ENCODE measurements at regions not wholly inside any gene's neighbourhood (a gene's known extent, or its start where the extent isn't known, plus 50 kb on each side); places are given as distances from the start of the nearest gene placed in this dataset.
"Not testable (repeated sequence)": the region's sequence is repeated elsewhere in the genome, so short reads cannot be mapped to it uniquely, and the experiment has no call there.

DNA sequence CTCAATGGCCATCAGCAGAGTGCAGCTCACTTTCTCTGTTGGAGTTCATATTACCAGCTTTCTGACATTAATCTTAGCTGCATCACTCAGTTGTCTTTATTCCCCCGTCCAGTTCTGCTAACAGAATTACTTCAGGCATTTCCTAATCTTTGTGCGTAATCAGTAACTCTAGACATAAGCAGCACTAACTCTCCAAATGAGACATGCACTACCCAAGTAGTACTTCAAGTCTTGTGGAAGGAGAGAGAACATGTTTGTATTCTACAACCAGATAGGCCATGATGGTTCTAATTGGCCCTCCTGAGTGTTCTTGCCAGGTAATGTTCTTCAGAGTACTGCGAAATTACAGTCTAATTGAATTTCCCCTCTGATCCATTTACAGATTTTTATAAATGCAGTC lies 448.5 kb upstream of the RPS6KA3 start:
- no peak for DNase-seq (ENCODE audit: low spot score)

DNA sequence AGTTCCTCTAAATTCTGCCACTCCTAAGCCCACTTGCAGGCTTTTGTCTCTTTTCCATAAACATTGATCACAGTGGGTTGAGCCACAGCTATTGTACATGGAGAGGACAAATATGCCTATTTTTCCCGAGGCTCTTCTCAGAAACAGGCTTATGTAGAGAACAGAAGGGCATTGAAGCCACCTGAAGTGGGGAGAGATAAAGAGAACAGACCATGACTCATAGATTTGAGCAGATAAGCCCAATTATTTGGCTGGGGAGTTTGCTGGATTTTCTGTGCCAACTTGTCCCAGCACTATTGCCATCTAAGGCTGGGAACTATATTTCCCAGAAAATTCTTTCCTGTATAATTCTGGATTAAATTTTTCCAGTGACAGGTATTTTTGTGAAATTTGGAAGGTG lies 446.1 kb upstream of the RPS6KA3 start:
- no peak for DNase-seq (ENCODE audit: low spot score)

DNA sequence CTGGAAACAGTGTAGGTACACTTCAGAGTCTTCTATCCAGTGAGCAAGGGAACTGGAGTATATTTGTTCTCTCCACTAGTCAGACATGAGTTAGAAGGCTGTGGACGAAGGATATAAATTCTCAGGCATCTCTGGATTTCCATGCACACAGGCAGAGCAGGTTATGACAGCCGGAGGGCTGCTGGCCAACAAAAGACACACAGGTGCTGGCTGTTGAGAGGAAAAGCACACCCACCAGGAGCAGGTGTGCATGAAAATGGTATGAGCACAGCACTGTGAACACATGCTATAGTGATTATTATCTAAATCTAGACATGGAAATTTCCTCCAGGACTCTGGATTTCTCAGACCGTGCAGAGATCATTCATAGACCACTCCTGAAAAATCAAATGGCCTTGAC lies 444.7 kb upstream of the RPS6KA3 start:
- no peak for DNase-seq (ENCODE audit: low spot score)

DNA sequence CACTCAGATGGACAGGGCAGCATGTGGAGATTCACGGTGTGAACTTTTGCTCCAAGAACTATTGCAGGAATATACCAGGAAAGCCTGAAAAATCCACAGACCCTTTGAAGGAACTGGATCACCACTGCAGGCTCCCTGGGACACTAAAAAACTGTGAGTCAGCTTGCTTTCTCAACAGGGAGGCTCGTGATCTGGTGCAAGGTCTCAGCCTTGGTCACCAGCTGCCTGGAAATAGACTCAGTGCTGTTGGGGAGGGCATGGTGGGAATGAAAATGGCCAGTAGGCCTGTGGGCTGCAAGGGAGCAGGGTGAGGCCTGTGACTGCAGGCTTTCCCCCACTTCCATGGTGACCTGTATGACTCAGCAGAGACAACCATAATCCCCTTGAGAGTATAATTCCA lies 426.4 kb upstream of the RPS6KA3 start:
- DNase-seq (ENCODE audit: low spot score): no peak

DNA sequence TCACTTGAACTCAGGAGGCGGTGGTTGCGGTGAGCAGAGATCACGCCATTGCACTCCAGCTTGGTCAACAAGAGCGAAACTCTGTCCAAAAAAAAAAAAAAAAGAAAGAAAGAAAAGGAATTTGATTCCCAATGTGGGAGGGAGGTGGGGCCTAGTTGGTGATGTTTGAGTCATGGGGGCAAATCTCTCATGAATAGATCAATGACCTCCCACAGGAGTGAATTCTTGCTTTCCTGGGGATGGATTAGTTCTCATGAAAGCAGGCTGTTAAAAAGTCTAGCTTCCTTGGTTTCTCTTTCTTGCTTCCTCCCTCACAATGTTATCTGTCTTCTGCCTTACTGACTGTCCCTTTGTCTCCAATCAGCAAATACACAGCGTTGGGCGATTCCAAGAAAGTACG lies 419.5 kb upstream of the RPS6KA3 start:
- no peak for DNase-seq (ENCODE audit: low spot score)

DNA sequence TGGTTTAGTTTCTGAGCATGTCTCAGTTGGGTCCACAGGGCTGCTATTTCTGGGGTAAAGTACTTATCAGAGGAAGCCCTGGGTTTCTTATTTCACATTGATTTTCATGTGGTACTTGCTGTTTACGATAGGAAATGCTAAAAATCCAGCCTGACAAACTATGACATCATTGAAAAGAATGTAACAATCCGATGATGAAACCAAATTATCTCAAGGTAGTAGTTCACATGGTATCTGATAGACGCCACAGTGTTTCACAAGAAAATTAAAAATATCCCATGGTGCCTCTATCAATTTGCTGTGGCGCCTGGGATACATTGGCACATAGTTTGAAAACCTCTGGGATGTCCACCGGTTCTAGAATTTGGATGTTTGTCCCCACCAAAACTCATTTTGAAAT lies 418.9 kb upstream of the RPS6KA3 start:
- no peak for DNase-seq (ENCODE audit: low spot score)

DNA sequence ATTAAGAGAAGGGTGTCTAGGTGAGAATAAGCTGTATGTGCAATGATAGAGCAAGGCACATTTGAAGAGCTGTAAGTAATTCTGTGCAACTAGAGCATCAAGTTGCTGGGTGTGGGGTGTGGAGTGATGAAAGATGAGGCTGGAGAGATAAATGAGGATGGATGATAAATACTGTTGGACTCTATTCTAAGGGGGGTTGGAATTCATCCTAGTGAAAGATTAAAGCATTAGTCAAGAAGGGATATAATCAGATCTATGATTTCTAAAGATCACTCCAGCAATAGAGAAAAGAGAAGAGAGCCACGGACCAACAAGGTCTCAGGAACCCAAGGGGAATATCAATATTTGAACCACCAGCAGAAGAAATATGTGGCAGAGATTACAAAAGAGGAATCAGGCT lies 415.0 kb upstream of the RPS6KA3 start:
- DNase-seq (ENCODE audit: low spot score): no peak

DNA sequence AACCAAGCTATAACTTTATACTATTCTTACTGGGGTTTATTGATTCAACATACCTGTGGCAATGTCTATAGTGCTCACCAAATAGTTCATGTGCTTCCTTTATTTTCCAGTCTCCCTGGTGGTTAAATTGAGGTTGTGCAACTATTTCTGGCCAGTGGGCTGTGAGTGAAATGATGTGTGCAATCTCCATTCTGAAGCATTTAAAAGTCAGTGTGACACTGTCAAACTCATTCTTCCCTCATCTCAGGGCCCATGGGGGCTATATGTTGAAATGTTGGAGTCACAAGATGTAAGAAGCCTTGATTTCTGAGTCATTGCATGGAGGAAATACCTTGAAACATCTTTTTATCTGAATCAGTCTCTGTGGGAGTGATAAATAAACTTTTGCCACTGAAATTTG lies 414.3 kb upstream of the RPS6KA3 start:
- DNase-seq (ENCODE audit: low spot score): no peak

DNA sequence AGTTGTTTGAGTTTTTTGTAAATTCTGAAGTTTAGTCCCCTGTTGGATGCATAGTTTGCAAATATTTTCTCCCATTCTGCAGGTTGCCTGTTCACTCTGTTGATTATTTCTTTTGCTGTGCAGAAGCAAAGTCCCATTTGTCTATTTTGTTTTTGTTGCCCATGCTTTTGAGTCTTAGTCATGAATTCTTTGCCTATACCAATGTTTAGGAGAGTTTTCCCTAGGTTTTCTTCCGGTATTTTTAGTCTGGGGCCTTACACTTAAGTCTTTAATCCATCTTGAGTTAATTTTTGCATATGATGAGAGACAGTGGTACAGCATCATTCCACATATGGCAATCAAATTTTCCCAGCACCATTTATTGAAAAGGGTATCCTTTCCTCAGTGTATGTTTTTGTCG lies 405.8 kb upstream of the RPS6KA3 start:
- DNase-seq (ENCODE audit: low spot score): no peak

DNA sequence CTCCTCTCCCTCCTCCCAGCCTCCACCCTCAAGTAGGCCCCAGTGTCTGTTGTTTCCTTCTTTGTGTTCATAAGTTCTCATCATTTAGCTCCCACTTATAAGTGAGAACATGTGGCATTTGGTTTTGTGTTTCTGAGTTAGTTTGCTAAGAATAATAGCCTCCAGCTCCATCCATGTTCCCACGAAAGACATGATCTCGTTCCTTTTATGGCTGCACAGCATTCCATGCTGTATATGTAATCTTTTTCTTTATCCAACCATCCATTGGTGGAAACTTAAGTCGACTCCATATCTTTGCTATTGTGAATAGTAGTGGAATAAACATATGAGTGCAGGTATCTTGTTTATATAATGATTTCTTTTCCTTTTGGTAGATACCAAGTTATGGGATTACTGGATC lies 405.0 kb upstream of the RPS6KA3 start:
- DNase-seq (ENCODE audit: low spot score): not testable (repeated sequence)

DNA sequence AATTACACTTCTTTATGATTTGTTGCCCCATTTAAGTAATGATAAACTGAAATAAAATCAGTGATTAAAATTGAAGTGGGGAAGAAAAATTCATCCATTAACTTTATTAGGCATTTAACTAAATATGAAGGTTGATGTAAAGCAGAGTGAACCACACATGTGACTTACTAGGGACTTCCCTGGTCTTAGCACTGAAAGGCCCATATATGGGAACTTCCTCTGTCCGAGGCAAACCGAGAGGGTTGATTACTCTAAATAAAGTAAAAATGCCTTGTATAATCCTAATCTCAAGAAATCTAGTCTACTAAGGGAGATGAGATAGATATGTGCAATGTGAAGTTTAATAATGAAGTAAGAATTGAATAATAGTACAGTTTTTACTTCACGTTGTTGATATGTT lies 403.9 kb upstream of the RPS6KA3 start:
- no peak for DNase-seq (ENCODE audit: low spot score)

DNA sequence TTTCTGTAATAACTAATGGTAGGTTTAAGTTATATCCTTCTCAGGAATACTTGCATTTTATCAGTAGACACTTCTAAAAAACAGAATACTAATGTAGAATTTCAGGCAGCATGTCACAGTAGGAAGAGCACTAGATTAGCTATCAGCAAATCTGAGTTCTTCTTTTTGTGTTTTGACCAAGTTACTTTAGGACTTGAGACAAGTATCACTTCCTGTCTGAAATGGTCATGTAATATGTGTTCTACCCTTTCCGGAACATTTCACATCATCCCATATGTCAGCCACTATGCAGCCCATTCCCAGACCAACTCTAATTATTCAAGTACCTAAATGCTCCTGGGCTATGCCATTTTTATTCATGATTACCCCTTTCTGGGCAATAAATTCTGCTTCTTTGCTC lies 401.8 kb upstream of the RPS6KA3 start:
- no peak for DNase-seq (ENCODE audit: low spot score)

DNA sequence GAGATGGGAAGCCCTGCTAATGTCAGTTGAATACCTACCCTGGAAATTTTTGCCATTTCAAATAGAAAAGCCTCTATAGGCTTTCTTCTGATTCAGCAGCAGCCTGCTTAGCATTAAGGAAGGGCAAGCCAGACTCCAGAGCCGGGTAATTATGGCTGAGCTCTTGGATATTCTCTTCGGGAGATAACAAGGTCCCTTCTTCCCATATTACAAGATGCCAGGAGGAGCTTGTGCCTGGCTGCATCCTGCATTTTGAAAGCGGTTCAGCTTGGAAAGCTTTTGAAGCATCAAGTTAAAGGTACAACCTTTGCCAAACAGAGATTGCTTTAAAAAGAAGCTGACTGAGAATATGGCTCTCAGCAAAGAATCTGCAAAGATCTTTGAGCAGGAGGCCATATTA lies 399.6 kb upstream of the RPS6KA3 start:
- DNase-seq (ENCODE audit: low spot score): no peak

DNA sequence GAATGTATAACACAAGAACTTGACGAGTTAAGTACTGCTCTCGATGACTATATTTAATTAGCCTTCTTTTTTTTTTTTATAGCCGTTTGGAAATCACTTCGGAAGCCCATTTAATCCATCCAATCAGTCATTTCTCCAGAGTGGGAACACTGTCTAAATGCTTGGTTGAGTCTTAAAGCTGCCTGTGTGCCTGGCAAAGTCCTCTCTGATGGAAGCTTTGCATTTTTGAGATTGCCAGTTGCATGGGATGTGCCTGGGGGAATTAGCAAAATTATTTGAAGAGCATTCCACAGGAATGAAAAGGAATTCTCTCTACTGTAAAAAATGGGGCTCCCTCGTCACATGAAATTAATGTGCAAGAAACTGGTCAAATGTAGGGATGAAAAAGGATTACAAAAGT lies 398.8 kb upstream of the RPS6KA3 start:
- no peak for DNase-seq (ENCODE audit: low spot score)

DNA sequence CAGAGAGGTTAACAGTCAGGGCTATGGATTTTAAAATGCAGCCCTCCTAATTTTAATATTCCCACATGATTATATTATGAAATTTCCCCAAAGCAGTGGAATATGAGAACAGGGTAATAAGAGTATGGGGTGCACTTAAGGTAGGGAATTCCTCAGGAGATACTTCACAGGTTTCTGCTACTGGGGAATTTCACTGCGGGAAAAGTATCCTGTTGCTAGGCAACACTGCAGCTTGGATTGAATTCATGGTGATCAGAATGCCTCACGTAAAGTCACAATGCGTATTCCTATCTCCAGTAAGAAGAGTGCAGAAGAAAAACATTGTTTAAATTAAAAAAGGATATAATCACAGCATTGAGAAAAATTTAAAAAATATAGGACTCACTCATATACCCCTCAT lies 398.1 kb upstream of the RPS6KA3 start:
- DNase-seq (ENCODE audit: low spot score): no peak

DNA sequence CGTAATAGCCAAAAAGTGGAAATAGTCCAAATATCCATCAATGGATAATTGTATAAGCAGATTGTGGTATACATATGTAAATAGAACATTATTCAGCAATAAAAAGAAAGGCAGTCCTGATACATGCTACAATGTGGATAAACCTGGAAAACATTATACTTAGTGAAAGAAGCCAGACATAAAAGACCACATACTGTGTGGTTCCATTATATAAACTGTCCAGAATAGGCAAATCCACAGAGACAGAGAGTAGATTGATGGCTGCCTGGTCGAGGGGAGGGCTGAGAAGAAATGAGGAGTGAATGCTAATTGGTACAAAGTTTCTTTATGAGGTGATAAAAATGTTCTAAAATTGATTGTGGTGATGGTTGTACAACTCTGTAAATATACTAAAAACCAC lies 397.4 kb upstream of the RPS6KA3 start:
- DNase-seq (ENCODE audit: low spot score): no peak

DNA sequence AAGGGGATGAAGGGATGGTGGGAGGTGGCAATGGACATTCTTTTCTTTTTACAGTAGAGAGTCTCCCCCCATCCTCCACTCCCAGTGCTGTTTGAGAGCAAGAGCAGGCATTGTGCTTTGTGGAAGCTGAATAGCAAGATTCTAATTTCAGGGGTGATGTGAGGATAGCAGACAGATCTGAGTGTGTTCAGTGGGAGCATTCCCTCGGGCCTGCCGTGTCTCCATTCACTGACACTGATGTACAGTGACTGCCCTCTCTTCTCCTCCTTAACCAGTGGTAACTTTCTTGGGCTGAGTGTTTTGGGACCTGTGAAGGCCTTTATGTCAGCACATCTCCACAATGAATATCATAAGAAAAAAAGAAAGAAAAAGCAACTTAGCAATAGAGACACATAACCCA lies 396.6 kb upstream of the RPS6KA3 start:
- no peak for DNase-seq (ENCODE audit: low spot score)

DNA sequence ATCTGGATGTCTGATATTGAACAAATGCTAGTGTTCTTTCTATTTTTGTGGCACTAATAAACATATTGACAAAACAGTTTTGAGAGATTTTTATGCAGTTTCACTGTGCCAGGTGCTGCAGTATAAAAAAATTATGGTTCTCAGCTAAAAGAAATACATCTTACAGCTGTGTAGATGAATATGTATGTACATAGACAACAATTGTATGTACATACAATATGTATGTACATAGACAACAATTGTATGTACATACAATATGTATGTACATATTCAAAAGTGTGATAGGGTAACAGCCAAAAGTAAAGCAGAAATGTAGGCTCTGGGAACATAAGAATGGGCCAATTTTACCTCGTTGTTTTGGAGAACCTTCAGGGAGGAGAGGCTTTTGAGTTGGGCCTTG lies 390.0 kb upstream of the RPS6KA3 start:
- no peak for DNase-seq (ENCODE audit: low spot score)

DNA sequence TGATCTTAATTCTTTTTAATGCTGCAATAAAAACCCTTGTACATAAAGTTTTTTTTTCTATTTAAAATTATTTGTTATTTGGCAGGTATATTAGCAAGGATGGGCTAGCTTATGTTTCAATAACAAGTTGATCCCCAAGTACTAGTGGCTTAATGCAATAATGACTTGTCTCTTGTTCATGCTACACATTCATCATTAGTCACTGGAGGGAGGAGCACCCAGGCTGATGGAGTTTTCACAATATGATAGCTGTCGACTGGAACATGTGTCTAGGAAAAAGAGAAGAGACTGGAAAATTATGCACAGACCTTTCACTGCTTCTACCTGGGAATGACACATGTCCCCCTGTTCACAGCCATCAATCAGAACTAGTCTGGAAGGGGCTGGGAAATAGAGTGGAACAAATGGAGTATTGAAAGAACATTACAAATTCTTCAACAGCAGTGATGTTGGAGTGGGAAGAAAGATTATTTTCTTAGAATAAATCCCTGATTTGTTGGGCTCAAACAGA lies 387.9 kb upstream of the RPS6KA3 start:
- no peak for DNase-seq (ENCODE audit: low spot score)

DNA sequence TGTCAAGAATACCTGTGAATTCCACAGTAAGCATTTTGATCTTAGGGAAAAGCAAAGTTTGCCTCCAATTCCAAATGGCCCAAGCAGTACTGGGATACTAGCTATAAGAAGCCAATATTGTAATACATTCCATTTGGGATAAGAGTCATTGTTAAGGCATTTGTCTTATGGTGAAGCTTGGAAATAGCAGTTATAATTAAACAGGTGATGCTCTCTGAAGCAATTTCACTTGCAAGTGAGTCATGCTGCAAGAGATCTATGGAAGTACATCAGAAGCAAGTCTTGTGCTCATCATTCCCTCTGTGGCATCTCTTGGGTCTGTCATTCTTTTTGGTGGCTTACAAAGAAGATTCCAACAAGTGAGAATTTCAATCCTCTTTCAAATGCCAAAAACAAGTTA lies 386.4 kb upstream of the RPS6KA3 start:
- no peak for DNase-seq (ENCODE audit: low spot score)

DNA sequence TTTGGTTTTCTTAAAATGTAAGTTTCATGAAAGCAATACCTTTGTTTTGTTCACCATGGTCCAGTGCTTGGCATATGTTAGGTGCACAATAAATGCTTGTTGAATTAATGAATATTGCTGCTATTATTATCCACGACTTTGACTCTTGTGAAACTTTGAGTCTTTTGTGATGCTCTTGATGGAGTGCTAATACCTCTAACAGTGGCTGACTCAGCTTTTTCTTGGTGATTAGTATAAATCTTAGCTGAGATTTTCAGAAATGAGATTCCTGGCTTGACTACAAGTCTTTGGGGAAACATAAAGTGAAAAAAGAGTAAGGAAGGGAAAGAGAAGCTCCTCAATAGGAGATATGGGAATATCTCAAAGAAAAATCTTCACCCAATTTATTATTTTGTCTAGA lies 375.2 kb upstream of the RPS6KA3 start:
- no peak for DNase-seq (ENCODE audit: low spot score)

DNA sequence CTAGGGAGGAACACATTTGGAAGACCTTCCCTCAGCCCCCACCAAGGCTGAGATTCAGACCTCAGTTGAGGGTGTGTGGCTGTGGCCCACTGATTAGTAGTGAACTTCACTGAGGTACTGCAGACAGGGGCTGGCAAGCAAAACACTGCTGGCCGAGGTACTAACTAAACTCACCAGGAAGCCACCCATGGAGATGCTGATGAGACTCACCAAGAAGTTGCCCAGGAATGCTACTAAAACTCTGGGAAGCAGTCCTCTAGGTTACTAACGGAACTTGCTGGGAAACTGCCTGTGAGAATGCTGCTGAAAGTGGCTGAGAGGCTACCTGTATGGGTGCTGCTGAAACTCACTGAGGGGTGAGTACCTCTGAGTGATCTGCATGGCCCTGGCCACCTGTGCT lies 372.4 kb upstream of the RPS6KA3 start:
- DNase-seq (ENCODE audit: low spot score): no peak

DNA sequence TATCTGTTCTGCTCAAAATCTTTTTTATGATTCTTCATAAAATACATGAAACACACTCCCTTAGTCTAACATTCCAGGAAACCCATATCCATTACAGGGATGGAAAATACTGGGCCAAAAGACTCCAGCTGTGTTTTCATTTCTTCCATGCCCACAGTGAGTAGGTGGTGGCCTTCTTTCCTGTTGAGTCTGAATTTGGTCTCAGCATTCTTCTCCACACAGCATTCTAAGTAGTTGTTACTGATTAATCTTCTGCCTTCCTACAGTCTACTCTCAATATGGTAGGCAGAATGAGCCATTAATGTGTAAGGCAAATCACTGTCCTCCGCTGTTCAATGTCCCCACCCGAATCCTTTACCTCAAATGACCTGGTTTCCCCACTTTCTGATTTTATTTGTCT lies 370.6 kb upstream of the RPS6KA3 start:
- no peak for DNase-seq (ENCODE audit: low spot score)

DNA sequence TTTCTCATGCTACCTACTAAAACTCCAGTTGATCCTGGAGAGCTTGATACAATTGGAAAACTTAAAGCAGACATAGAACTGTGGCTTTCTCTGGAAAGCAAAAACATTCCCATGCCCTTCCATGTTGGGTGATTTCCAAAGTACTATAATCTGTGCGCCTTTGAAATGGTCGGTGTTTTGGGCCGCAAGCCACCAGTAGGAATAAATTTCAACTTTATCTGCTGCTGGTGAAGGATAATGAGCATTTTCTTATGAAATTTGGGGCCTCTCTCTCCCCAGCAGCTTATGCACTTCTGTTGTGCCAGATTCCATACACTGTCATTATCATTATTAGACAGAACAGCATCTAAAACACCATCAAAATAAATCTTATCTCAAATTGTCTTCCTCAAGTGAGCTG lies 366.7 kb upstream of the RPS6KA3 start:
- no peak for DNase-seq (ENCODE audit: low spot score)

DNA sequence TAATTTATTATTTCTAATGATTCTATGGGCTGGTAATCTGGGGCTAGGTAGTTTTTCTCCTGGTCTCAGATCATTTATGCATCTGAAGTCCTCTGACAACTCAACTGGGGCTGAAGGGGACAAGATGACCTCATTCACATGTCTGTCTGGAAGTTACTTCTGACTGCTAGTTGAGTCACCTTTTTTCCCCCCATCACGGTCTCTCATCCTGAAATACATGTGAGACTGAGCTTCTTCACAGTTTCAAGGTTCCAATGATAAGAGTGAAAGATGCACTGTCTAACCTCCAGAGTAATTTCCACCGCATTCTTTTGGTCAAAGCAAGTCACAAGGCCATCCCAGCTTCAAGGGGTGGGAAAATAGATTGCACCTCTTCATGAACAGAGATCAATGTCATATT lies 356.7 kb upstream of the RPS6KA3 start:
- no peak for DNase-seq (ENCODE audit: low spot score)

All from LoVo (cell line).